Ovary (tissue), 3 donors: ENCODE measurements at regions not wholly inside any gene's neighbourhood (a gene's known extent, or its start where the extent isn't known, plus 50 kb on each side); places are given as distances from the start of the nearest gene placed in this dataset.

ENCODE experiments used
- CTCF ChIP-seq, 3 donors: fragments of 450-650 bp in 2 of 3; fragments of 200-600 bp in 1 of 3; IDR thresholded peaks; one replicate each; pipeline versions ENCODE4 v1.5.1 to v1.8.0; 2016 to 2022; ENCODE audit warnings: antibody characterized with exemption in 3 of 3, mild to moderate bottlenecking in 1 of 3
- POLR2A ChIP-seq: fragments of 450-650 bp; IDR thresholded peaks from one replicate; pipeline ENCODE4 v1.6.1; 2017; ENCODE audit warnings: antibody characterized with exemption, mild to moderate bottlenecking, moderate library complexity
- donor health status: DM: no; HTN: no; CAD: no.

GRCh38 chr4:22170353-22170752 lies 221.8 kb upstream of the KCNIP4 start:
- TF ChIP-seq CTCF (IDR thresholded peaks at IDR 0.05), result no peak
- no peak for TF ChIP-seq POLR2A
